ENCODE measurements at regions not wholly inside any gene's neighbourhood (a gene's known extent, or its start where the extent isn't known, plus 50 kb on each side); places are given as distances from the start of the nearest gene placed in this dataset.

DNA sequence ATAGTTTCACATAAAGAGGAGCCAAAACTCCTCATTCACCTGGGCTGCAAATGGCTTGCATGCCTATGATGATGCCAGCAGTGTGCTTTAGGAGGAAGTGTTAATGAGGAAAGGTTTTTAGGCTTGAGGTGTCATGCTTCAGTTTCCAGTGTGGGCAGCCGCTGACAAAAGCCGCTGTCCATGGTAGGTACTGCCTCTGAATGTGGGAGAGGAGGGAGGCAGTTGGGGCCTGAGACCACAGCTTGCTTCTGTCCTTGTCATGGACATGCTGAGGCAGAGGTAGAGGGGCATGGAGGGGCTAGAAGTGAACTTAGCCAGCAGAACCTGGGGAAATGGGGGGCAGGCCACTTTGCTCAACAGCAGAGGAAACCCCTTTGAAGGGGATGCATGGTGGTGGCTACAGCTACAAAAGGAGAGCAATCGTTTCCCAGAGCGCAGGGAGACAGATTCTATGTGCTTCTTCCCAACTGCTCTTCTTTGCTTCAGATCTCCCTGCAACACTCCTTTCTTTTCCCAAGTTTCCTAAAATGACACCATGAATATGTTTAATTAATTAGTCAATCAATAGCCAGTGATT is 372.1 kb upstream of the CNR1 start:
- DNase-seq (ENCODE audit: low read depth, low spot score) = no peak
- no peak for FAIRE-seq
- intact Hi-C loops (cut with micrococcal nuclease; ENCODE audit: unreplicated experiment) (no loop called here), in situ Hi-C loops (cut with MboI) (no loop called here)
- ChIA-PET RAD21 (ENCODE audit: unreplicated experiment) (no interaction called here), CTCF (no interaction called here), POLR2A (no interaction called here), SMC1A (ENCODE audit: uncharacterized antibody, unreplicated experiment) (no interaction called here)
- no peak overlapping the region for H2AFZ ChIP-seq (ENCODE audit: control insufficient read depth, low read depth, low read length)
- H3K4me3 ChIP-seq = no peak overlapping the region
- no peaks in the 10 kb centered on the region for H3K79me2 ChIP-seq (ENCODE audit: control insufficient read depth, insufficient read depth, low read length)
- TF ChIP-seq EZH2 (IDR thresholded peaks at IDR 0.05; ENCODE audit: borderline replicate concordance, control insufficient read depth, low read depth, low read length) (no peak), SRF (IDR thresholded peaks at IDR 0.05; ENCODE audit: low read depth in 2 of 2, low read length in 2 of 2) (no peak), NFIC (IDR thresholded peaks at IDR 0.05; ENCODE audit: low read depth, low read length) (no peak), SP1 (IDR thresholded peaks at IDR 0.05; ENCODE audit: low read depth, low read length) (no peak), SMARCA5 (IDR thresholded peaks at IDR 0.05) (no peak), NFXL1 (IDR thresholded peaks at IDR 0.05; ENCODE audit: borderline replicate concordance) (no peak), EGR1 (IDR thresholded peaks at IDR 0.05; ENCODE audit: borderline replicate concordance in 1 of 2, low read depth in 2 of 2, low read length in 2 of 2) (no peak), SPI1 (IDR thresholded peaks at IDR 0.05; ENCODE audit: borderline replicate concordance, insufficient read depth, low read depth, low read length) (peak; percentile 21; the same call in 1 of the 2 replicates), NR2C2 (IDR thresholded peaks at IDR 0.05; ENCODE audit: borderline replicate concordance, control insufficient read depth, insufficient read length, low read depth) (no peak), FOS (IDR thresholded peaks at IDR 0.05; ENCODE audit: borderline replicate concordance, extremely low read depth, insufficient read length) (no peak)
- TF ChIP-seq, protein P1, sequence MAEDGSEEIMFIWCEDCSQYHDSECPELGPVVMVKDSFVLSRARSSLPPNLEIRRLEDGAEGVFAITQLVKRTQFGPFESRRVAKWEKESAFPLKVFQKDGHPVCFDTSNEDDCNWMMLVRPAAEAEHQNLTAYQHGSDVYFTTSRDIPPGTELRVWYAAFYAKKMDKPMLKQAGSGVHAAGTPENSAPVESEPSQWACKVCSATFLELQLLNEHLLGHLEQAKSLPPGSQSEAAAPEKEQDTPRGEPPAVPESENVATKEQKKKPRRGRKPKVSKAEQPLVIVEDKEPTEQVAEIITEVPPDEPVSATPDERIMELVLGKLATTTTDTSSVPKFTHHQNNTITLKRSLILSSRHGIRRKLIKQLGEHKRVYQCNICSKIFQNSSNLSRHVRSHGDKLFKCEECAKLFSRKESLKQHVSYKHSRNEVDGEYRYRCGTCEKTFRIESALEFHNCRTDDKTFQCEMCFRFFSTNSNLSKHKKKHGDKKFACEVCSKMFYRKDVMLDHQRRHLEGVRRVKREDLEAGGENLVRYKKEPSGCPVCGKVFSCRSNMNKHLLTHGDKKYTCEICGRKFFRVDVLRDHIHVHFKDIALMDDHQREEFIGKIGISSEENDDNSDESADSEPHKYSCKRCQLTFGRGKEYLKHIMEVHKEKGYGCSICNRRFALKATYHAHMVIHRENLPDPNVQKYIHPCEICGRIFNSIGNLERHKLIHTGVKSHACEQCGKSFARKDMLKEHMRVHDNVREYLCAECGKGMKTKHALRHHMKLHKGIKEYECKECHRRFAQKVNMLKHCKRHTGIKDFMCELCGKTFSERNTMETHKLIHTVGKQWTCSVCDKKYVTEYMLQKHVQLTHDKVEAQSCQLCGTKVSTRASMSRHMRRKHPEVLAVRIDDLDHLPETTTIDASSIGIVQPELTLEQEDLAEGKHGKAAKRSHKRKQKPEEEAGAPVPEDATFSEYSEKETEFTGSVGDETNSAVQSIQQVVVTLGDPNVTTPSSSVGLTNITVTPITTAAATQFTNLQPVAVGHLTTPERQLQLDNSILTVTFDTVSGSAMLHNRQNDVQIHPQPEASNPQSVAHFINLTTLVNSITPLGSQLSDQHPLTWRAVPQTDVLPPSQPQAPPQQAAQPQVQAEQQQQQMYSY (CRISPR knock-in tag; IDR thresholded peaks at IDR 0.05) = no peak
- TF ChIP-seq, protein P2, sequence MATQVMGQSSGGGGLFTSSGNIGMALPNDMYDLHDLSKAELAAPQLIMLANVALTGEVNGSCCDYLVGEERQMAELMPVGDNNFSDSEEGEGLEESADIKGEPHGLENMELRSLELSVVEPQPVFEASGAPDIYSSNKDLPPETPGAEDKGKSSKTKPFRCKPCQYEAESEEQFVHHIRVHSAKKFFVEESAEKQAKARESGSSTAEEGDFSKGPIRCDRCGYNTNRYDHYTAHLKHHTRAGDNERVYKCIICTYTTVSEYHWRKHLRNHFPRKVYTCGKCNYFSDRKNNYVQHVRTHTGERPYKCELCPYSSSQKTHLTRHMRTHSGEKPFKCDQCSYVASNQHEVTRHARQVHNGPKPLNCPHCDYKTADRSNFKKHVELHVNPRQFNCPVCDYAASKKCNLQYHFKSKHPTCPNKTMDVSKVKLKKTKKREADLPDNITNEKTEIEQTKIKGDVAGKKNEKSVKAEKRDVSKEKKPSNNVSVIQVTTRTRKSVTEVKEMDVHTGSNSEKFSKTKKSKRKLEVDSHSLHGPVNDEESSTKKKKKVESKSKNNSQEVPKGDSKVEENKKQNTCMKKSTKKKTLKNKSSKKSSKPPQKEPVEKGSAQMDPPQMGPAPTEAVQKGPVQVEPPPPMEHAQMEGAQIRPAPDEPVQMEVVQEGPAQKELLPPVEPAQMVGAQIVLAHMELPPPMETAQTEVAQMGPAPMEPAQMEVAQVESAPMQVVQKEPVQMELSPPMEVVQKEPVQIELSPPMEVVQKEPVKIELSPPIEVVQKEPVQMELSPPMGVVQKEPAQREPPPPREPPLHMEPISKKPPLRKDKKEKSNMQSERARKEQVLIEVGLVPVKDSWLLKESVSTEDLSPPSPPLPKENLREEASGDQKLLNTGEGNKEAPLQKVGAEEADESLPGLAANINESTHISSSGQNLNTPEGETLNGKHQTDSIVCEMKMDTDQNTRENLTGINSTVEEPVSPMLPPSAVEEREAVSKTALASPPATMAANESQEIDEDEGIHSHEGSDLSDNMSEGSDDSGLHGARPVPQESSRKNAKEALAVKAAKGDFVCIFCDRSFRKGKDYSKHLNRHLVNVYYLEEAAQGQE (IDR thresholded peaks at IDR 0.05; ENCODE audit: low read depth, low read length) = peak; percentile 98
- TF ChIP-seq, protein P3, sequence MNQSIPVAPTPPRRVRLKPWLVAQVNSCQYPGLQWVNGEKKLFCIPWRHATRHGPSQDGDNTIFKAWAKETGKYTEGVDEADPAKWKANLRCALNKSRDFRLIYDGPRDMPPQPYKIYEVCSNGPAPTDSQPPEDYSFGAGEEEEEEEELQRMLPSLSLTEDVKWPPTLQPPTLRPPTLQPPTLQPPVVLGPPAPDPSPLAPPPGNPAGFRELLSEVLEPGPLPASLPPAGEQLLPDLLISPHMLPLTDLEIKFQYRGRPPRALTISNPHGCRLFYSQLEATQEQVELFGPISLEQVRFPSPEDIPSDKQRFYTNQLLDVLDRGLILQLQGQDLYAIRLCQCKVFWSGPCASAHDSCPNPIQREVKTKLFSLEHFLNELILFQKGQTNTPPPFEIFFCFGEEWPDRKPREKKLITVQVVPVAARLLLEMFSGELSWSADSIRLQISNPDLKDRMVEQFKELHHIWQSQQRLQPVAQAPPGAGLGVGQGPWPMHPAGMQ (IDR thresholded peaks at IDR 0.05; ENCODE audit: borderline replicate concordance) = no peak
- TF ChIP-seq, protein P4, sequence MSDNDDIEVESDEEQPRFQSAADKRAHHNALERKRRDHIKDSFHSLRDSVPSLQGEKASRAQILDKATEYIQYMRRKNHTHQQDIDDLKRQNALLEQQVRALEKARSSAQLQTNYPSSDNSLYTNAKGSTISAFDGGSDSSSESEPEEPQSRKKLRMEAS (IDR thresholded peaks at IDR 0.05; ENCODE audit: low read depth, low read length) = no peak
- H3K36me3 ChIP-seq (ENCODE audit: control insufficient read depth in 2 of 2, insufficient read depth in 2 of 2, low read length in 1 of 2) = no peaks in the 10 kb centered on the region
- no TSS peak for BruUV-seq (replicated peaks)
- H3K27ac ChIP-seq (ENCODE audit: control insufficient read depth, insufficient read depth) = no peak overlapping the region
- WGBS (ENCODE audit: insufficient coverage, insufficient replicate concordance, low lambda C conversion rate, missing lambda C conversion rate) = 74% methylated on average over 4 of the region's 4 CpGs
- peaks cover 4% of the 10 kb centered on the region; the same call in 1 of the 2 replicates for H3K4me1 ChIP-seq (ENCODE audit: control insufficient read depth, insufficient read depth, low read length)
- no peak overlapping the region for H3K4me2 ChIP-seq (ENCODE audit: control insufficient read depth, insufficient read depth)
- no peaks in the 10 kb centered on the region for H4K20me1 ChIP-seq (ENCODE audit: control insufficient read depth, insufficient read depth)
- ATAC-seq = peak; percentile 39; the same call in 1 of the 3 replicates
- H3K9me3 ChIP-seq (replicated peaks; ENCODE audit: control insufficient read depth, insufficient read depth, low read length) = no peaks in the 10 kb centered on the region; the same call in 2 of the 3 replicates
- no peaks in the 10 kb centered on the region for H3K27me3 ChIP-seq (replicated peaks in 1 of 2; ENCODE audit: control insufficient read depth in 2 of 2, insufficient read depth in 2 of 2, low read length in 1 of 2)
- H3K9ac ChIP-seq (ENCODE audit: control insufficient read depth, insufficient read depth, low read length) = no peak overlapping the region
